IMR-90 (cell line): ENCODE measurements at regions not wholly inside any gene's neighbourhood (a gene's known extent, or its start where the extent isn't known, plus 50 kb on each side); places are given as distances from the start of the nearest gene placed in this dataset. TPM values are rescaled to one million over a fixed set of nuclear protein-coding genes. Genes with fewer than 3 reads are reported as not detected.

Source experiments
- ATAC-seq: fragments of 200-7000 bp; cut with Tn5 transposase; 2 replicates; pipeline ENCODE4 v1.9.1; 2020; ENCODE audit warnings: low read depth, mild to moderate bottlenecking, moderate library complexity
- BruUV-seq: library from RNA; stranded (reverse); fragments of 400-500 nt; replicated peaks from 2 replicates; lab custom pipeline; 2021; lab: Mats Ljungman, UMichigan
- CTCF ChIA-PET: fragments of 300-600 bp; formaldehyde crosslinking; extraction: SDS; loops from one replicate; lab custom pipeline; 2021; ENCODE audit warnings: antibody characterized with exemption; lab: Yijun Ruan, JAX
- POLR2A ChIA-PET: fragments of 300-600 bp; sonication (Branson Sonifier 250); formaldehyde crosslinking; loops from one replicate; lab custom pipeline; 2022; ENCODE audit warnings: antibody characterized with exemption; ENCODE audit not compliant: unreplicated experiment; lab: Charles Lee
- DNase-seq: peaks from one replicate; pipeline ENCODE4 v3.0.0; 2013
- H2AFZ ChIP-seq: replicated peaks from 2 replicates; pipeline ENCODE3; 2013; ENCODE audit warnings: low read length, mild to moderate bottlenecking; ENCODE audit not compliant: poor library complexity
- H2AK5ac ChIP-seq: 2 replicates; pipeline ENCODE4 v1.6.1; 2013; ENCODE audit warnings: low read depth, low read length, inconsistent platforms
- H2AK9ac ChIP-seq: replicated peaks from 2 replicates; pipeline ENCODE3; 2013; ENCODE audit warnings: mild to moderate bottlenecking, low read depth, low read length, moderate library complexity; ENCODE audit not compliant: poor library complexity
- H2BK120ac ChIP-seq: 2 replicates; pipeline ENCODE4 v1.6.1; 2013; ENCODE audit warnings: low read depth, low read length, inconsistent platforms
- H2BK15ac ChIP-seq: 3 replicates; pipeline ENCODE4 v1.6.1; 2013; ENCODE audit warnings: low read depth, low read length, inconsistent platforms
- H2BK20ac ChIP-seq: 2 replicates; pipeline ENCODE4 v1.6.1; 2013; ENCODE audit warnings: low read depth, mild to moderate bottlenecking, inconsistent platforms, low read length, moderate library complexity
- H2BK5ac ChIP-seq: 2 replicates; pipeline ENCODE4 v1.6.1; 2013; ENCODE audit warnings: mild to moderate bottlenecking, low read depth, low read length, inconsistent platforms; ENCODE audit not compliant: poor library complexity, severe bottlenecking
- H3K14ac ChIP-seq: replicated peaks from 2 replicates; pipeline ENCODE4 v1.6.1; 2013; ENCODE audit warnings: low read depth, low read length, inconsistent platforms
- H3K18ac ChIP-seq: 2 replicates; pipeline ENCODE4 v1.6.1; 2013; ENCODE audit warnings: low read depth, low read length, control low read depth
- H3K23ac ChIP-seq: 2 replicates; pipeline ENCODE4 v1.6.1; 2013; ENCODE audit warnings: low read depth, low read length, inconsistent platforms
- H3K27ac ChIP-seq: 2 replicates; pipeline ENCODE4 v1.5.1; 2013; ENCODE audit warnings: mild to moderate bottlenecking, control low read depth, low read length; ENCODE audit not compliant: insufficient read depth
- H3K27me3 ChIP-seq: 2 replicates; pipeline ENCODE4 v1.6.1; 2013; ENCODE audit warnings: low read length; ENCODE audit not compliant: control insufficient read depth, insufficient read depth
- H3K36me3 ChIP-seq: 2 replicates; pipeline ENCODE4 v1.6.1; 2013; ENCODE audit warnings: low read length, mixed read lengths; ENCODE audit not compliant: control insufficient read depth, insufficient read depth
- H3K4ac ChIP-seq: 2 replicates; pipeline ENCODE4 v1.6.1; 2013; ENCODE audit warnings: low read depth, low read length, inconsistent platforms
- H3K4me1 ChIP-seq: 2 replicates; pipeline ENCODE4 v1.6.1; 2013; ENCODE audit warnings: low read length, mixed read lengths; ENCODE audit not compliant: control insufficient read depth, insufficient read depth
- H3K4me2 ChIP-seq: 2 replicates; pipeline ENCODE4 v1.6.1; 2013; ENCODE audit warnings: low read depth, mild to moderate bottlenecking, control low read depth, low read length, moderate library complexity
- H3K4me3 ChIP-seq: 2 replicates; pipeline ENCODE4 v1.5.1; 2013; ENCODE audit warnings: low read depth, mild to moderate bottlenecking, control low read depth, low read length, moderate library complexity; ENCODE audit not compliant: insufficient read depth
- H3K56ac ChIP-seq: 2 replicates; pipeline ENCODE4 v1.6.1; 2013; ENCODE audit warnings: low read length, inconsistent platforms; ENCODE audit not compliant: insufficient read depth; ENCODE audit errors: extremely low read depth
- H3K79me1 ChIP-seq, 2 experiments: 2 replicates each; pipeline ENCODE4 v1.6.1; 2013; ENCODE audit warnings: low read length in 2 of 2, inconsistent platforms in 1 of 2, low read depth in 1 of 2
- H3K9ac ChIP-seq: 2 replicates; pipeline ENCODE4 v1.6.1; 2013; ENCODE audit warnings: low read depth, low read length, control low read depth
- H3K9me1 ChIP-seq: 2 replicates; pipeline ENCODE4 v1.6.1; 2013; ENCODE audit warnings: low read length, inconsistent platforms; ENCODE audit not compliant: insufficient read depth
- H3K9me3 ChIP-seq: 2 replicates; pipeline ENCODE4 v1.6.1; 2013; ENCODE audit warnings: low read length; ENCODE audit not compliant: control insufficient read depth, insufficient read depth
- H4K20me1 ChIP-seq: 2 replicates; pipeline ENCODE4 v1.6.1; 2013; ENCODE audit warnings: low read length, inconsistent platforms; ENCODE audit not compliant: insufficient read depth
- H4K5ac ChIP-seq: 2 replicates; pipeline ENCODE4 v1.6.1; 2013; ENCODE audit warnings: mild to moderate bottlenecking, low read depth, low read length, control low read depth
- H4K8ac ChIP-seq, 2 experiments: 2 replicates each; pipeline ENCODE4 v1.6.1; 2013; ENCODE audit warnings: low read depth in 2 of 2, low read length in 2 of 2, control low read depth in 1 of 2, inconsistent platforms in 1 of 2
- H4K91ac ChIP-seq: 2 replicates; pipeline ENCODE4 v1.6.1; 2013; ENCODE audit warnings: low read depth, low read length, inconsistent platforms; ENCODE audit not compliant: insufficient read depth
- CEBPB ChIP-seq: IDR thresholded peaks from 2 replicates; pipeline ENCODE4 v1.6.1; 2012; ENCODE audit warnings: low read depth, low read length, improper control_type of control experiment
- MAFK ChIP-seq: IDR thresholded peaks from 2 replicates; pipeline ENCODE4 v1.6.1; 2012; ENCODE audit warnings: low read depth, low read length, improper control_type of control experiment
- POLR2A ChIP-seq: IDR thresholded peaks from 2 replicates; pipeline ENCODE4 v1.6.1; 2012; ENCODE audit warnings: mild to moderate bottlenecking, low read depth, low read length
- WGBS, 2 experiments: methylation state at CpG; one replicate each; pipeline versions ENCODE4 v1.1.5 to v1.1.7; 2013; ENCODE audit warnings: missing lambda C conversion rate in 2 of 2; ENCODE audit not compliant: insufficient read length in 1 of 2; ENCODE audit errors: extremely low coverage in 2 of 2; 5-methylcytosine and 5-hydroxymethylcytosine counted together
- dilution Hi-C: fragments of 300-500 bp; cut with HindIII; formaldehyde crosslinking; loops from one replicate; pipeline ENCODE4 v1.14.3; 2018; ENCODE audit warnings: low sequenced_read_pairs; ENCODE audit not compliant: unreplicated experiment
- in situ Hi-C: fragments of 300-500 bp; cut with MboI; formaldehyde crosslinking; loops from 3 replicates; pipeline ENCODE4 v1.14.3; 2019; ENCODE audit warnings: low sequenced_read_pairs, inconsistent platforms, mixed read lengths
- intact Hi-C: fragments of 100-400 bp; cut with micrococcal nuclease; formaldehyde crosslinking; loops from 2 replicates; pipeline ENCODE4 v1.10.0; 2022
- microRNA-seq, 2 experiments: library from miRNA; stranded (forward) in 1 of 2; unstranded in 1 of 2; fragments of 10-50 nt in 1 of 2; fragments of <30 nt in 1 of 2; gene quantifications in 1 of 2; microRNA quantifications in 1 of 2; one replicate each; pipeline versions ENCODE3 to v1.1.0; 2013 to 2020; ENCODE audit not compliant: insufficient read depth in 1 of 2, insufficient read length in 1 of 2, unreplicated experiment in 1 of 2
- small RNA-seq, 5 experiments: library from RNA; depleted of rRNA; stranded (forward); fragments of <200 nt; gene quantifications; one replicate each; pipeline ENCODE3, GENCODE V24; 2012

DNA sequence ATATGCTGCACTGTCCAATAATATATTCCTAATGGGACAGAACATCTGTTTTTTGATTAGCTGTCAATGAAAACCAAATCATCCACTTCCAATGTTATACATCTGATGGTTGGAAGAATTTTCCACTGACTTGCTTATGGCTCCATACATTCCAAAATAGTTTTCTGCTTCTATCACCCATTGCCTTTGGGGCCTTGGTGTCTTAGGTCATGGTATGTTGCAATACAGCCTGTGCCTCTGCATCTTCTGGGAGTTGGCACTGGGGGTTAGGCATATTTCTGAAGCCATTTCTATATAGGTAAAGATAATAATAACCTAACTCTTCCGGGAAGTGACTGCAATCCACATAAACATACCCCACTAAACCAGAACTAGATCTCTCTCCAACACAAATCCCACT, 53.2 kb upstream of the NR3C2 start:
- Histone ChIP-seq H4K91ac (no peak overlapping the region), H3K27ac (no peak overlapping the region), H2BK120ac (no peak overlapping the region), H3K9me3 (no peaks in the 10 kb centered on the region), H4K8ac (no peak overlapping the region), H3K4me3 (no peak overlapping the region), H4K5ac (no peak overlapping the region), H2BK15ac (no peak overlapping the region), H3K56ac (no peak overlapping the region), H3K23ac (no peak overlapping the region), H3K4me1 (no peaks in the 10 kb centered on the region), H2AK5ac (no peak overlapping the region), H3K27me3 (no peaks in the 10 kb centered on the region), H3K14ac (no peak overlapping the region), H3K9me1 (no peaks in the 10 kb centered on the region), H3K4ac (no peak overlapping the region), H2AK9ac (no peak overlapping the region), H2BK5ac (no peak overlapping the region), H3K18ac (no peak overlapping the region), H3K79me1 (no peaks in the 10 kb centered on the region), H3K36me3 (no peaks in the 10 kb centered on the region), H4K20me1 (no peaks in the 10 kb centered on the region), H3K9ac (no peak overlapping the region), H2BK20ac (no peak overlapping the region), H2AFZ (no peak overlapping the region), H3K4me2 (no peak overlapping the region)
- dilution Hi-C loops (no loop called here), in situ Hi-C loops (no loop called here), intact Hi-C loops (no loop called here)
- DNase-seq (no peak), ATAC-seq (0 out of 2 replicates have a peak, but pooled peaks have one; percentile 21)
- TF ChIP-seq POLR2A (no peak), MAFK (no peak), CEBPB (no peak)
- BruUV-seq: no TSS peak
- ChIA-PET CTCF (no interaction called here), POLR2A (no interaction called here)
- WGBS, 2 experiments: no CpG with 5 or more reads among the region's 1 CpG

Small RNA genes in the stretch of these regions (microRNA-seq; reads per million reads assigned to microRNA genes)
- gene RNA5SP166 (ENCODE audit: insufficient read depth, insufficient read length) (not detected), gene RNU7-197P (ENCODE audit: insufficient read depth, insufficient read length) (not detected)

Small RNA genes in the stretch of these regions (small RNA-seq; reads per million reads assigned to genes)
- 0 reads per million in 5 experiments for gene RNA5SP166
- 0 reads per million in 5 experiments for gene RNU7-197P
